ENCODE measurements at regions not wholly inside any gene's neighbourhood (a gene's known extent, or its start where the extent isn't known, plus 50 kb on each side); places are given as distances from the start of the nearest gene placed in this dataset.

DNA sequence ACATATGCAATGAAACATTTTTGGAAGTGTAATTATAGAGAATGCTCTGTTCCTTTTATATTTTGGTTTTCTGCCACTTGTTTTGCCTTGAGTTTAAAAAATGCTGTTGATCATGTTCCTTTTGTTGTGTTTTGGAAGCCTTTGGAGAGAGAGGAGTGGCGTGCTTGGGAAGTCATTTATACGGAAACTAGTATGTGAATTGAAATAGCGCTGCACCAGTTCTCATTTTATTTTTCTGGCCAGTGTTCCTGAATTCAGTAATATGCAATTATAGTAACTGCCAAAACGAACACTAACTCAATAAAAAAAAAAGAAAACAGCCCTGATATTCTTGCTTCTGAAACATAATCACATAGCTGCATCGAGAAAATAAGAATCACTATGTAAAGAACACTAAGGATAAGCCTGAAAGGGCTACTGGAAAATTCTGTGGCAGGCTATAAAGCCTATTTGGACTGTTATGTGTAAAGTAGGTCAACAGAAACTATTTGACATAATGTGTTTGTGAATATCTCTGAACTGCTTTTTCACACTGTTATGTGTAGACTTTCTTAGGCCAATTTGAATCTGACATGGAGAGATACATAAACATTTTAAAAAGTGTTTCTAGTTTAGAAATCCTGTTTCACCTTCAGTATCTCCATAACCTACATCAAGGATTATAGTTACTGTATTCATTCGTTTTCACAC, 742.0 kb downstream of the KCNT2 start:
- ATAC-seq: no peak
- TF ChIP-seq GLIS3 (CRISPR knock-in tag; IDR thresholded peaks at IDR 0.05) (no peak), ISL1 (CRISPR knock-in tag; IDR thresholded peaks at IDR 0.05) (no peak), ARNTL (CRISPR knock-in tag; IDR thresholded peaks at IDR 0.05; ENCODE audit: borderline replicate concordance, low read depth) (no peak), ZNF8 (CRISPR knock-in tag; IDR thresholded peaks at IDR 0.05) (no peak), ESRRG (CRISPR knock-in tag; IDR thresholded peaks at IDR 0.05) (no peak), ZC3H10 (CRISPR knock-in tag; IDR thresholded peaks at IDR 0.05) (no peak), ZNF565 (CRISPR knock-in tag; conservative IDR thresholded peaks at IDR 0.05; ENCODE audit: low read depth) (no peak)
- TF ChIP-seq, protein P1, sequence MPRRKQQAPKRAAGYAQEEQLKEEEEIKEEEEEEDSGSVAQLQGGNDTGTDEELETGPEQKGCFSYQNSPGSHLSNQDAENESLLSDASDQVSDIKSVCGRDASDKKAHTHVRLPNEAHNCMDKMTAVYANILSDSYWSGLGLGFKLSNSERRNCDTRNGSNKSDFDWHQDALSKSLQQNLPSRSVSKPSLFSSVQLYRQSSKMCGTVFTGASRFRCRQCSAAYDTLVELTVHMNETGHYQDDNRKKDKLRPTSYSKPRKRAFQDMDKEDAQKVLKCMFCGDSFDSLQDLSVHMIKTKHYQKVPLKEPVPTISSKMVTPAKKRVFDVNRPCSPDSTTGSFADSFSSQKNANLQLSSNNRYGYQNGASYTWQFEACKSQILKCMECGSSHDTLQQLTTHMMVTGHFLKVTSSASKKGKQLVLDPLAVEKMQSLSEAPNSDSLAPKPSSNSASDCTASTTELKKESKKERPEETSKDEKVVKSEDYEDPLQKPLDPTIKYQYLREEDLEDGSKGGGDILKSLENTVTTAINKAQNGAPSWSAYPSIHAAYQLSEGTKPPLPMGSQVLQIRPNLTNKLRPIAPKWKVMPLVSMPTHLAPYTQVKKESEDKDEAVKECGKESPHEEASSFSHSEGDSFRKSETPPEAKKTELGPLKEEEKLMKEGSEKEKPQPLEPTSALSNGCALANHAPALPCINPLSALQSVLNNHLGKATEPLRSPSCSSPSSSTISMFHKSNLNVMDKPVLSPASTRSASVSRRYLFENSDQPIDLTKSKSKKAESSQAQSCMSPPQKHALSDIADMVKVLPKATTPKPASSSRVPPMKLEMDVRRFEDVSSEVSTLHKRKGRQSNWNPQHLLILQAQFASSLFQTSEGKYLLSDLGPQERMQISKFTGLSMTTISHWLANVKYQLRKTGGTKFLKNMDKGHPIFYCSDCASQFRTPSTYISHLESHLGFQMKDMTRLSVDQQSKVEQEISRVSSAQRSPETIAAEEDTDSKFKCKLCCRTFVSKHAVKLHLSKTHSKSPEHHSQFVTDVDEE (CRISPR knock-in tag; IDR thresholded peaks at IDR 0.05): no peak
- TF ChIP-seq, protein P2, sequence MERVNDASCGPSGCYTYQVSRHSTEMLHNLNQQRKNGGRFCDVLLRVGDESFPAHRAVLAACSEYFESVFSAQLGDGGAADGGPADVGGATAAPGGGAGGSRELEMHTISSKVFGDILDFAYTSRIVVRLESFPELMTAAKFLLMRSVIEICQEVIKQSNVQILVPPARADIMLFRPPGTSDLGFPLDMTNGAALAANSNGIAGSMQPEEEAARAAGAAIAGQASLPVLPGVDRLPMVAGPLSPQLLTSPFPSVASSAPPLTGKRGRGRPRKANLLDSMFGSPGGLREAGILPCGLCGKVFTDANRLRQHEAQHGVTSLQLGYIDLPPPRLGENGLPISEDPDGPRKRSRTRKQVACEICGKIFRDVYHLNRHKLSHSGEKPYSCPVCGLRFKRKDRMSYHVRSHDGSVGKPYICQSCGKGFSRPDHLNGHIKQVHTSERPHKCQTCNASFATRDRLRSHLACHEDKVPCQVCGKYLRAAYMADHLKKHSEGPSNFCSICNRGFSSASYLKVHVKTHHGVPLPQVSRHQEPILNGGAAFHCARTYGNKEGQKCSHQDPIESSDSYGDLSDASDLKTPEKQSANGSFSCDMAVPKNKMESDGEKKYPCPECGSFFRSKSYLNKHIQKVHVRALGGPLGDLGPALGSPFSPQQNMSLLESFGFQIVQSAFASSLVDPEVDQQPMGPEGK (CRISPR knock-in tag; IDR thresholded peaks at IDR 0.05; ENCODE audit: borderline replicate concordance): no peak

DNA sequence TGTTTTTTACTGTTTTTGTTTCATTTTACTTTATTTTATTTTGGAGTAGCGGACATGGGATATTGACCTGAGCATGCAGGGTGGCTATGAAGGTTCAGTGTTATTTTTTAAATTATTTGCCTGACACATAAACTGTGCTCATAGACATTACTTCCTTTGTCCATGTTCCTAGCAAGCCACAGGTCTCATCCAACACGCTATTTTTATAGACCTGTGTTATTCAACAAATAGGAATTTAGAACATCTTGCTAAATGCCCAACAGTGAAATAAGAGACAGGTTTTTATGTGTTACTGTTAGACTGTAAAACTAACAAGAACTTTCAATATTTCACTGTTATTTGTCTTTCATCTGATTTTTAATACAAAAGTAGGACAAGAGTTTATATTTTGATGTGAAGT, 756.4 kb downstream of the KCNT2 start:
- ATAC-seq: peak; percentile 88
- TF ChIP-seq ZFP30 (CRISPR knock-in tag; IDR thresholded peaks at IDR 0.05): no peak

DNA sequence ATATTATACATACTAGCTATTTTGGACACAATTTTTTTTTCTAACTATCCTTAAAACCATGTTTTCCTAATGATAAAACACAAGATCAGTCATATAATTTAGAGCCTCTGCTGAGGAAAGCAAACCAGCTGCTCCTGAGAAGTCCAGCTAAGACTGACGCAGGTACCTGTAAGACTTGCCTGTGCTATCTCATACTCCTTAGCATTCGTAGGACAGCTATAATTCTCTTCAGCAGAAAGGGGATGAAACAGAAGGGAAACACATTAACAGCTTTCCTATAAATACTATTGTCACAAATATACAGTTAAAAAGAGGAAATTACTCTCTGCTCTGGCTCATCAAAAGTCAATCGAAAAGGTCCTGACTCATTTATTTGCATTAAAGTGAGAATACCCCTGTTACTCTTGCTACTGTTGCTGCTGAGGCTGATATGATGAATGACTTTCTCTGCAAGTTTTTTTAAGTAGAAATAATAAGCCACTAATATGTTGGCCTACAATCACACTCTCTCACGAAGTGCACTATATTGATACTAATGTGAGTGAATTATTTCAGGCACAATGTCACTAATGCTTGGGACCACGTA, 757.1 kb downstream of the KCNT2 start:
- TF ChIP-seq SNAI2 (CRISPR knock-in tag; IDR thresholded peaks at IDR 0.05): no peak
- no peak for TF ChIP-seq ARNTL (CRISPR knock-in tag; IDR thresholded peaks at IDR 0.05; ENCODE audit: borderline replicate concordance, low read depth)
- no peak for TF ChIP-seq TOX (CRISPR knock-in tag; IDR thresholded peaks at IDR 0.05; ENCODE audit: borderline replicate concordance)
- TF ChIP-seq ZNF70 (CRISPR knock-in tag; IDR thresholded peaks at IDR 0.05): no peak
- TF ChIP-seq TCF4 (CRISPR knock-in tag; IDR thresholded peaks at IDR 0.05; ENCODE audit: borderline replicate concordance): no peak
- TF ChIP-seq ZNF565 (CRISPR knock-in tag; conservative IDR thresholded peaks at IDR 0.05; ENCODE audit: low read depth): no peak
- TF ChIP-seq, protein P3, sequence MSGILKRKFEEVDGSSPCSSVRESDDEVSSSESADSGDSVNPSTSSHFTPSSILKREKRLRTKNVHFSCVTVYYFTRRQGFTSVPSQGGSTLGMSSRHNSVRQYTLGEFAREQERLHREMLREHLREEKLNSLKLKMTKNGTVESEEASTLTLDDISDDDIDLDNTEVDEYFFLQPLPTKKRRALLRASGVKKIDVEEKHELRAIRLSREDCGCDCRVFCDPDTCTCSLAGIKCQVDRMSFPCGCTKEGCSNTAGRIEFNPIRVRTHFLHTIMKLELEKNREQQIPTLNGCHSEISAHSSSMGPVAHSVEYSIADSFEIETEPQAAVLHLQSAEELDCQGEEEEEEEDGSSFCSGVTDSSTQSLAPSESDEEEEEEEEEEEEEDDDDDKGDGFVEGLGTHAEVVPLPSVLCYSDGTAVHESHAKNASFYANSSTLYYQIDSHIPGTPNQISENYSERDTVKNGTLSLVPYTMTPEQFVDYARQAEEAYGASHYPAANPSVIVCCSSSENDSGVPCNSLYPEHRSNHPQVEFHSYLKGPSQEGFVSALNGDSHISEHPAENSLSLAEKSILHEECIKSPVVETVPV (CRISPR knock-in tag; IDR thresholded peaks at IDR 0.05): no peak
- TF ChIP-seq PPARA (CRISPR knock-in tag; IDR thresholded peaks at IDR 0.05; ENCODE audit: borderline replicate concordance): no peak
- no peak for TF ChIP-seq GLIS3 (CRISPR knock-in tag; IDR thresholded peaks at IDR 0.05)
- peak; percentile 47 for ATAC-seq

DNA sequence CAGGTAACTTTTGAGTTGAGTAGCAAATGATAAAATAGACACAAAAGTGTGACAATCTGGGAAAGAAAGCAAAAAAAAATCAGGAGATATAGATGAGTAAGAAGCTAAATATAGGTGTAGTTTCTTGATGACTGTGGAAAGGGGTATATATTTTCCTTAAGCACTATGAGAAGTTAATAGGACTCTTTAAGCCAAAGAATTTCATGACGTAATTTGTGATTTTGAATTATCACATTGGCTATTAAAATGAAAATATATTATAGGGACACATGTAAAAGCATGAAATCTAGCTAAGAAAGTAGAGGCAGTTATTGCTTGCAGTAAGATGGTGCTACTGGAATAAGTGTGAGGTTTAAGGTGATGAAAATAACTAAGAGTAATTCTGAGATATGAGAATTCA, 759.1 kb downstream of the KCNT2 start:
- no peak for ATAC-seq
- TF ChIP-seq ZNF8 (CRISPR knock-in tag; IDR thresholded peaks at IDR 0.05) (no peak), ISL1 (CRISPR knock-in tag; IDR thresholded peaks at IDR 0.05) (no peak), TCF4 (CRISPR knock-in tag; IDR thresholded peaks at IDR 0.05; ENCODE audit: borderline replicate concordance) (no peak), SNAI2 (CRISPR knock-in tag; IDR thresholded peaks at IDR 0.05) (no peak), ARNTL (CRISPR knock-in tag; IDR thresholded peaks at IDR 0.05; ENCODE audit: borderline replicate concordance, low read depth) (no peak), ZC3H10 (CRISPR knock-in tag; IDR thresholded peaks at IDR 0.05) (no peak), PPARA (CRISPR knock-in tag; IDR thresholded peaks at IDR 0.05; ENCODE audit: borderline replicate concordance) (no peak), TOX (CRISPR knock-in tag; IDR thresholded peaks at IDR 0.05; ENCODE audit: borderline replicate concordance) (no peak), BACH2 (CRISPR knock-in tag; IDR thresholded peaks at IDR 0.05; ENCODE audit: borderline replicate concordance) (no peak), CSDC2 (CRISPR knock-in tag; IDR thresholded peaks at IDR 0.05) (no peak), OSR1 (CRISPR knock-in tag; IDR thresholded peaks at IDR 0.05) (no peak), ZFP3 (CRISPR knock-in tag; IDR thresholded peaks at IDR 0.05) (no peak)
- TF ChIP-seq, protein P4, sequence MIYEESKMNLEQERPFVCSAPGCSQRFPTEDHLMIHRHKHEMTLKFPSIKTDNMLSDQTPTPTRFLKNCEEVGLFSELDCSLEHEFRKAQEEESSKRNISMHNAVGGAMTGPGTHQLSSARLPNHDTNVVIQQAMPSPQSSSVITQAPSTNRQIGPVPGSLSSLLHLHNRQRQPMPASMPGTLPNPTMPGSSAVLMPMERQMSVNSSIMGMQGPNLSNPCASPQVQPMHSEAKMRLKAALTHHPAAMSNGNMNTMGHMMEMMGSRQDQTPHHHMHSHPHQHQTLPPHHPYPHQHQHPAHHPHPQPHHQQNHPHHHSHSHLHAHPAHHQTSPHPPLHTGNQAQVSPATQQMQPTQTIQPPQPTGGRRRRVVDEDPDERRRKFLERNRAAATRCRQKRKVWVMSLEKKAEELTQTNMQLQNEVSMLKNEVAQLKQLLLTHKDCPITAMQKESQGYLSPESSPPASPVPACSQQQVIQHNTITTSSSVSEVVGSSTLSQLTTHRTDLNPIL (CRISPR knock-in tag; IDR thresholded peaks at IDR 0.05; ENCODE audit: low read depth): no peak
- TF ChIP-seq, protein P2 (CRISPR knock-in tag; IDR thresholded peaks at IDR 0.05; ENCODE audit: borderline replicate concordance): no peak
- TF ChIP-seq, protein P5, sequence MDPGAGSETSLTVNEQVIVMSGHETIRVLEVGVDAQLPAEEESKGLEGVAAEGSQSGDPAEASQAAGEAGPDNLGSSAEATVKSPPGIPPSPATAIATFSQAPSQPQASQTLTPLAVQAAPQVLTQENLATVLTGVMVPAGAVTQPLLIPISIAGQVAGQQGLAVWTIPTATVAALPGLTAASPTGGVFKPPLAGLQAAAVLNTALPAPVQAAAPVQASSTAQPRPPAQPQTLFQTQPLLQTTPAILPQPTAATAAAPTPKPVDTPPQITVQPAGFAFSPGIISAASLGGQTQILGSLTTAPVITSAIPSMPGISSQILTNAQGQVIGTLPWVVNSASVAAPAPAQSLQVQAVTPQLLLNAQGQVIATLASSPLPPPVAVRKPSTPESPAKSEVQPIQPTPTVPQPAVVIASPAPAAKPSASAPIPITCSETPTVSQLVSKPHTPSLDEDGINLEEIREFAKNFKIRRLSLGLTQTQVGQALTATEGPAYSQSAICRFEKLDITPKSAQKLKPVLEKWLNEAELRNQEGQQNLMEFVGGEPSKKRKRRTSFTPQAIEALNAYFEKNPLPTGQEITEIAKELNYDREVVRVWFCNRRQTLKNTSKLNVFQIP (CRISPR knock-in tag; IDR thresholded peaks at IDR 0.05; ENCODE audit: borderline replicate concordance, low read depth): no peak
- TF ChIP-seq, protein P3 (CRISPR knock-in tag; IDR thresholded peaks at IDR 0.05): no peak
